ENCODE measurements at regions not wholly inside any gene's neighbourhood (a gene's known extent, or its start where the extent isn't known, plus 50 kb on each side); places are given as distances from the start of the nearest gene placed in this dataset.

DNA sequence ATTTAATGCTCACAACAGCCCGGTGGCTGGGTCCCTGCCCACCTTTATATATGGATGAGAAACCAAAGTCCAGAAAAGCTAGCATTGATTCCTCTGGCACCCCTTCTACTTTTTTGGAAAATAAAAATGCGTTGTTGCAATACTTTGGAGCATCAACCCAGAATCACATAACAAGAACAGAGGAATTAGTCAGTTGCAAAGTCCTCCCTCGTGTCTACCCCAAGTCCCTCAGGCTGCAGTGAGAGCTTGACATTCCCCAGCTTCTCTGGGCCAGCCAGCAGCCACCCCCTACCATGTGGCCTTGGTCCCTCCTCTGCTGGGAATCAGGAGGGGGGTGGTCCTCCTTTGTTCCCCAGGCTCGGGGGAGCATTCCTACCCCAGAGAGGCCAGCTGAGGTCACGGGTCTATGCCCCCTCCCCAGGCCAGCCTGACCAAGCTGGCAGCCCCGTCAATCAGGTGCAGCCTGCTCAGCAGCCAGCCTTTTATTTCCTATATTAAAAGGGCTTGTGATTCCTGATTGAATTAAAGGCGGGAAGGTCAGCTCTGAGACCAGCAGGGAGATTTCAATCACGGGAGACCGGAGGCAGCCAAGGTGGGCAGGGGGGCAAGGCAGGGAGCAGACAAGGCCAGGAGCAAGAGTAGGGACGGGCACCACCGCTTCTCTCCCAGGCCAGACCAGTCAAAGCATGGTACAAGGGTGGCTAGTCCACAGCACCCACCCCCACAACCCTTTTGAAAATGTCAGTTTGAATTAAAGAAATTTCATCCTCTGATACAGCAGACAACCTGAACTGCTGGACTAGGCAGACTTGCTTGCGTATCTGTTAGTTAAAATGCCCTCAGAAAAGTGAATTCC, 158.9 kb downstream of the MRPL14 start (continued):
- TF ChIP-seq, protein P1, sequence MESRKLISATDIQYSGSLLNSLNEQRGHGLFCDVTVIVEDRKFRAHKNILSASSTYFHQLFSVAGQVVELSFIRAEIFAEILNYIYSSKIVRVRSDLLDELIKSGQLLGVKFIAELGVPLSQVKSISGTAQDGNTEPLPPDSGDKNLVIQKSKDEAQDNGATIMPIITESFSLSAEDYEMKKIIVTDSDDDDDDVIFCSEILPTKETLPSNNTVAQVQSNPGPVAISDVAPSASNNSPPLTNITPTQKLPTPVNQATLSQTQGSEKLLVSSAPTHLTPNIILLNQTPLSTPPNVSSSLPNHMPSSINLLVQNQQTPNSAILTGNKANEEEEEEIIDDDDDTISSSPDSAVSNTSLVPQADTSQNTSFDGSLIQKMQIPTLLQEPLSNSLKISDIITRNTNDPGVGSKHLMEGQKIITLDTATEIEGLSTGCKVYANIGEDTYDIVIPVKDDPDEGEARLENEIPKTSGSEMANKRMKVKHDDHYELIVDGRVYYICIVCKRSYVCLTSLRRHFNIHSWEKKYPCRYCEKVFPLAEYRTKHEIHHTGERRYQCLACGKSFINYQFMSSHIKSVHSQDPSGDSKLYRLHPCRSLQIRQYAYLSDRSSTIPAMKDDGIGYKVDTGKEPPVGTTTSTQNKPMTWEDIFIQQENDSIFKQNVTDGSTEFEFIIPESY (IDR thresholded peaks at IDR 0.05; ENCODE audit: extremely low read depth, insufficient replicate concordance, low read length), result no peak
- TF ChIP-seq, protein P2, sequence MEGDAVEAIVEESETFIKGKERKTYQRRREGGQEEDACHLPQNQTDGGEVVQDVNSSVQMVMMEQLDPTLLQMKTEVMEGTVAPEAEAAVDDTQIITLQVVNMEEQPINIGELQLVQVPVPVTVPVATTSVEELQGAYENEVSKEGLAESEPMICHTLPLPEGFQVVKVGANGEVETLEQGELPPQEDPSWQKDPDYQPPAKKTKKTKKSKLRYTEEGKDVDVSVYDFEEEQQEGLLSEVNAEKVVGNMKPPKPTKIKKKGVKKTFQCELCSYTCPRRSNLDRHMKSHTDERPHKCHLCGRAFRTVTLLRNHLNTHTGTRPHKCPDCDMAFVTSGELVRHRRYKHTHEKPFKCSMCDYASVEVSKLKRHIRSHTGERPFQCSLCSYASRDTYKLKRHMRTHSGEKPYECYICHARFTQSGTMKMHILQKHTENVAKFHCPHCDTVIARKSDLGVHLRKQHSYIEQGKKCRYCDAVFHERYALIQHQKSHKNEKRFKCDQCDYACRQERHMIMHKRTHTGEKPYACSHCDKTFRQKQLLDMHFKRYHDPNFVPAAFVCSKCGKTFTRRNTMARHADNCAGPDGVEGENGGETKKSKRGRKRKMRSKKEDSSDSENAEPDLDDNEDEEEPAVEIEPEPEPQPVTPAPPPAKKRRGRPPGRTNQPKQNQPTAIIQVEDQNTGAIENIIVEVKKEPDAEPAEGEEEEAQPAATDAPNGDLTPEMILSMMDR (IDR thresholded peaks at IDR 0.05 in 2 of 3, conservative IDR thresholded peaks at IDR 0.05 in 1 of 3; ENCODE audit: borderline replicate concordance in 1 of 3, insufficient read depth in 1 of 3, low read depth in 2 of 3, low read length in 2 of 3), result no peak
- TF ChIP-seq POLR2AphosphoS5 (IDR thresholded peaks at IDR 0.05; ENCODE audit: low read depth, low read length) (no peak), SRF (IDR thresholded peaks at IDR 0.05; ENCODE audit: low read depth) (no peak)

DNA sequence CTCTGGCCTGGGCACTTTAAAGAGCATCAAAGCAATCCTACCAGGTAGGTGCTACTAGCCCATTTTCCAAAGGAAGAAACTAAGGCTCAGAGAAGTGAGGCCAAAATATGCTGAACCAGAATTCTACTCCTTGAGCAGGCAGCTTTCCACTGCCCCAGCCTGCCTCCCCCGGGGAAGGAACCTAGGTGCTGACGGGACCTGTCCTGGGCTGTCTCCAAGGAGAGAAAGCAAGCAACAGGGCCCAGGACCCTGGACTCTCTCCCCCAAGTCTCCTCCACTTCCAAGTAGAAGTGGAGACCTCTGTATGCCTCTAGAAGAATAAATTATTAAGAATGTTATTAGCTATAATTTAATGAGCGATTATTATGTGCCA, 159.5 kb downstream of the MRPL14 start:
- ChIA-PET RAD21 (ENCODE audit: low non-redundant PET in 1 of 2, low total read pairs in 2 of 2, uncharacterized antibody in 2 of 2, unreplicated experiment in 2 of 2) (no interaction called here), CTCF (no interaction called here), POLR2A (no interaction called here)
- Histone ChIP-seq H3K27me3 (ENCODE audit: insufficient read depth, low read length) (no peaks in the 10 kb centered on the region), H3K4me3 (replicated peaks in 1 of 2; ENCODE audit: low read depth in 1 of 2, low read length in 2 of 2) (no peak overlapping the region), H4K20me1 (ENCODE audit: insufficient read depth) (no peaks in the 10 kb centered on the region), H3K4me1 (ENCODE audit: control insufficient read depth in 1 of 2, insufficient read depth in 2 of 2, low read length in 2 of 2) (no peaks in the 10 kb centered on the region), H3K27ac (ENCODE audit: low read depth, low read length) (no peak overlapping the region), H3K9me2 (ENCODE audit: insufficient read depth) (no peaks in the 10 kb centered on the region), H3K9ac (ENCODE audit: low read length) (no peak overlapping the region), H3K36me3 (ENCODE audit: control insufficient read depth in 1 of 2, insufficient read depth in 2 of 2, low read length in 2 of 2) (no peaks in the 10 kb centered on the region), H3K9me3 (ENCODE audit: control insufficient read depth in 1 of 2, insufficient read depth in 1 of 2, low read depth in 1 of 2, low read length in 2 of 2) (no peaks in the 10 kb centered on the region), H3K4me2 (ENCODE audit: low read length) (no peak overlapping the region), H3K79me2 (ENCODE audit: insufficient read depth, low read length) (no peaks in the 10 kb centered on the region), H2AFZ (ENCODE audit: low read depth, low read length, poor library complexity, severe bottlenecking) (no peak overlapping the region)
- intact Hi-C loops (cut with micrococcal nuclease), result no loop called here
- DNase-seq (ENCODE audit: low read depth, low spot score) (no peak), ATAC-seq (no peak)
- no TSS peak for BruUV-seq (replicated peaks)
- TF ChIP-seq, protein P3, sequence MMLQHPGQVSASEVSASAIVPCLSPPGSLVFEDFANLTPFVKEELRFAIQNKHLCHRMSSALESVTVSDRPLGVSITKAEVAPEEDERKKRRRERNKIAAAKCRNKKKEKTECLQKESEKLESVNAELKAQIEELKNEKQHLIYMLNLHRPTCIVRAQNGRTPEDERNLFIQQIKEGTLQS (IDR thresholded peaks at IDR 0.05), result no peak
- no peak for TF ChIP-seq ZFX (IDR thresholded peaks at IDR 0.05)
- TF ChIP-seq SIN3A (IDR thresholded peaks at IDR 0.05; ENCODE audit: low read depth), result no peak
- no peak for TF ChIP-seq FOSL1 (IDR thresholded peaks at IDR 0.05; ENCODE audit: low read depth)
- TF ChIP-seq SP1 (IDR thresholded peaks at IDR 0.05; ENCODE audit: low read depth), result no peak
- TF ChIP-seq TCF7L2 (IDR thresholded peaks at IDR 0.05; ENCODE audit: borderline replicate concordance, extremely low read depth, insufficient read depth, insufficient read length), result no peak
- no peak for TF ChIP-seq POLR2A (IDR thresholded peaks at IDR 0.05; ENCODE audit: borderline replicate concordance, extremely low read depth, insufficient read depth, insufficient read length)
- no peak for TF ChIP-seq ELF1 (IDR thresholded peaks at IDR 0.05; ENCODE audit: borderline replicate concordance, low read depth)
- TF ChIP-seq, protein P1 (IDR thresholded peaks at IDR 0.05; ENCODE audit: extremely low read depth, insufficient replicate concordance, low read length), result no peak
- TF ChIP-seq, protein P4, sequence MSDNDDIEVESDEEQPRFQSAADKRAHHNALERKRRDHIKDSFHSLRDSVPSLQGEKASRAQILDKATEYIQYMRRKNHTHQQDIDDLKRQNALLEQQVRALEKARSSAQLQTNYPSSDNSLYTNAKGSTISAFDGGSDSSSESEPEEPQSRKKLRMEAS (IDR thresholded peaks at IDR 0.05), result no peak
- TF ChIP-seq, protein P5, sequence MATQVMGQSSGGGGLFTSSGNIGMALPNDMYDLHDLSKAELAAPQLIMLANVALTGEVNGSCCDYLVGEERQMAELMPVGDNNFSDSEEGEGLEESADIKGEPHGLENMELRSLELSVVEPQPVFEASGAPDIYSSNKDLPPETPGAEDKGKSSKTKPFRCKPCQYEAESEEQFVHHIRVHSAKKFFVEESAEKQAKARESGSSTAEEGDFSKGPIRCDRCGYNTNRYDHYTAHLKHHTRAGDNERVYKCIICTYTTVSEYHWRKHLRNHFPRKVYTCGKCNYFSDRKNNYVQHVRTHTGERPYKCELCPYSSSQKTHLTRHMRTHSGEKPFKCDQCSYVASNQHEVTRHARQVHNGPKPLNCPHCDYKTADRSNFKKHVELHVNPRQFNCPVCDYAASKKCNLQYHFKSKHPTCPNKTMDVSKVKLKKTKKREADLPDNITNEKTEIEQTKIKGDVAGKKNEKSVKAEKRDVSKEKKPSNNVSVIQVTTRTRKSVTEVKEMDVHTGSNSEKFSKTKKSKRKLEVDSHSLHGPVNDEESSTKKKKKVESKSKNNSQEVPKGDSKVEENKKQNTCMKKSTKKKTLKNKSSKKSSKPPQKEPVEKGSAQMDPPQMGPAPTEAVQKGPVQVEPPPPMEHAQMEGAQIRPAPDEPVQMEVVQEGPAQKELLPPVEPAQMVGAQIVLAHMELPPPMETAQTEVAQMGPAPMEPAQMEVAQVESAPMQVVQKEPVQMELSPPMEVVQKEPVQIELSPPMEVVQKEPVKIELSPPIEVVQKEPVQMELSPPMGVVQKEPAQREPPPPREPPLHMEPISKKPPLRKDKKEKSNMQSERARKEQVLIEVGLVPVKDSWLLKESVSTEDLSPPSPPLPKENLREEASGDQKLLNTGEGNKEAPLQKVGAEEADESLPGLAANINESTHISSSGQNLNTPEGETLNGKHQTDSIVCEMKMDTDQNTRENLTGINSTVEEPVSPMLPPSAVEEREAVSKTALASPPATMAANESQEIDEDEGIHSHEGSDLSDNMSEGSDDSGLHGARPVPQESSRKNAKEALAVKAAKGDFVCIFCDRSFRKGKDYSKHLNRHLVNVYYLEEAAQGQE (IDR thresholded peaks at IDR 0.05; ENCODE audit: low read depth), result no peak

Data from HCT116 (cell line).